C1 segment of cervical spinal cord (tissue), 14 donors: ENCODE measurements at regions not wholly inside any gene's neighbourhood (a gene's known extent, or its start where the extent isn't known, plus 50 kb on each side); places are given as distances from the start of the nearest gene placed in this dataset.
"Not testable (repeated sequence)": the region's sequence is repeated elsewhere in the genome, so short reads cannot be mapped to it uniquely, and the experiment has no call there.

ENCODE experiments used
- DNase-seq, 14 donors: peaks; one replicate each; lab custom pipeline; 2025; lab: John Stamatoyannopoulos, UW

DNA sequence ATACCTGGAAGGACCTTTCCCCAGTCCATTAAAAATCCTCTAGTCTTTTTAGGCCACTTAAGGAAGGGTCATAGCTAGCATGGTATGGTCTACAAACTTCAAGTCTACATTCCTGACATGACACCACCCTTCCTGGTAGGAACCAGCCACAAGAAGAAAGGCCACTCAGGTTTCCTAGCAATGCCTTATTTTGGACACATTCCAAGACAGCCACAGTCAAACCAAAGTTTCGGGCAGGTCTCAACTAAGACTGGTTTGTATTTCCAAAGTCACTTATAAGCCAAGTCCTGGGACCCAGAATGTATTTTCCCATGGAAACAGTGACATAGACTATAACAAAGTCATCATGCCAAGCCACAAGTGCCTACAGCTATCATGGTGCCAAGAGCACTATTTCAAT, 50.6 kb upstream of the SLC44A3 start:
- no peak for DNase-seq

GRCh38 chr1:94768036-94768435, 52.1 kb upstream of the SLC44A3 start:
- no peak for DNase-seq

DNA sequence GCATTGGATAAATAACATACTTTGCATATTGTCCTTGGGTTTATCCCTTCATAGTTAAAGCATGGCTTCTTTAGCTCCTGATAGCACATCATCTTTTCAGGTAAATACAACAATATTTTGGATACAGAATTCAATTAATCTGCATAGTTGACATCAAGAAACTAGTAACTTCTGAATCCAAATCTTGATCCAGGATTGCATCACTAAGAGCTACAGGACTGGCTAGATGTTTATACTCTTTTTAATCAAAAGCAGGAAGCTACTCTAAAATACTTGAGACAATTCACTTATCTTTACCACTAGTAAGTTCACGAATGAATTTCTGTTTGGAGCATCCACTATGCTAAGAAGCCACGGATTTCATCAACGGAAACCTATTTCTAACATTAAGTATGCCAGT, 54.2 kb upstream of the SLC44A3 start:
- DNase-seq, result no peak

- no peak for DNase-seq
Measured at GRCh38 chr1:94759188-94759587, 61.0 kb upstream of the SLC44A3 start.

GRCh38 chr1:94757931-94758330, 62.2 kb upstream of the SLC44A3 start:
- no peak for DNase-seq

DNA sequence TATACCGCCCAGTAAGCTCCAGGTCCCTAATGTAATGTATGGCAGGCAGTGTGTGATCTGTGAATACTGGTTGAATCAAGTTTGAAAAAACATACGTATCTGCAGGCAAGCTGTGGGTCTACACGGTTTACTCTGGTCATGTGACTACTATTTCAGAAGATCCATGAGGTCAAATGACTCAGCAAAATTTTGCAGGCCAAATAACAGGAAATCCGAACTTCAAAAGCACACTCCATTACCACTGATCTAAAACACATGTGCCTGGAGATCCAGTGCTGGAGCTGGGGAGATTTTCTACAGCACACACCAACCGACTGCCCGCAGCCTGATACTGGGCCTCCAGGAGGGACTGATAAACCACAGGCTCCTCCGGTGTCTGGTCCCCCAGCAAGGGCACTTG, 64.5 kb upstream of the SLC44A3 start:
- DNase-seq, result no peak

GRCh38 chr1:94755016-94755415, 65.1 kb upstream of the SLC44A3 start:
- DNase-seq, result not testable (repeated sequence)

GRCh38 chr1:94754570-94754969, 65.6 kb upstream of the SLC44A3 start:
- DNase-seq, result no peak

GRCh38 chr1:94754095-94754494, 66.1 kb upstream of the SLC44A3 start:
- DNase-seq, result no peak

GRCh38 chr1:94753171-94753972, 66.8 kb upstream of the SLC44A3 start:
- DNase-seq, result peak in 1 of 14 donors; percentile 11

- DNase-seq, result not testable (repeated sequence)
Measured at GRCh38 chr1:94751483-94751882, 68.7 kb upstream of the SLC44A3 start.

DNA sequence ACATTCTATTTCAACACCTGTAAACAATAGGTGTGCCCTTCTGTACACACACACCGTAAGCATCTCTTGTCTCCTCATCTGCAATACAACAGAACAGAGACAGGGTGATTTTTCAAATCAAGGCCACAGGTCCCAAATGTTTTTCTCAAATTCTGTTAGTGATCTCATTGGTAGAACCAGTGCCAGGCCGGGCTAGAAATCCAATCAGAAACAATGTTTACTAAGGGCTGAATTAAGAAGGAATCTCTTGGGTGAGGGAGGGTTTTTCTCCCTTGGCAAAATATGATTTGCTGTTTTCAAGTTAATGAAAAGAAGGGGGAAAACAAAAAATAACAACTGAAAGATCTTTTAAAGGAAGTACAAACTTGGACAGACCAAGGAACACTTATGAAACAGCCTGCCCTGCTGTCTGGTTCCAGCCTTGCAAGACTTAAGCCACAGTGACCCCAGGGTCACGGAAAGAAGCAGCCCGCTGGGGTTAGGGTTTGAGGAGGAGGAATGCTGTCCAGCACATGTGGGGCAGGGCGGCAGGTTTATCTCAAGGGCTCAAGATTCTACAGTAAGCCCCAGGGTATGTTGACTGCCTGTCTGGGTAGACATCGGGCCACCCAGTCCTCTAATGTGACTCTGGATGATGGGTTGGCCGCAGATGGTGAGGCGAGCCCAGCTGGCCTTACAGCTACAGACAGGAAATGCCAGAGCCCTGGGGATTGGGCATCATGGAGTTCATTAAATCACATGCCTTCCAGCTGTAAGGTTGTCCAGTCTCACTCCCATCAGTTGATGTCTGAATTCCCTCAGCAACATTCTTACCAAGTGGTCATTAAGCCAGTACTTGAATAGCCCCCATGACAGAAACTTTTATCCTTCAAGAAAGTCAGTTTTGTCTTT, 73.3 kb upstream of the SLC44A3 start:
- DNase-seq, result no peak

DNA sequence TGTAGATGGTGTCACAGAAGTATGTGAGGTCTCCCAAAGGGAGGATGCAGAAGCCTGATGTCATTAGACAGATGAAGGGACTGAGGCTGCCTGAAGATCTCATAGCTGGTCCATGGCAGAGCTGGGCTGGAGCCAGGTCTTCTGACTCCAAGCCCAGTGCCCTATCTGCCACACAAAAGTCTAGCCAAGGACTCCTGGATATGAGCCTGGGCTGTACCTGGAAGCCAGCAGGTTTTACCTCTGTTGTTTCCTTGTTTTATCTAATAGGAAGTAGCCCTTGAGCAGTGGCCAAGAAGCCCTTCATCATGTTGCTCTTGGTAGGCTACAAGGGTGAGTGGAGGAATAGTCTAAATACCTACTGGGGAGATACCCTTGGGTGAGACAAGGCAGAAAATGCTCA, 74.4 kb upstream of the SLC44A3 start:
- peak in 1 of 14 donors; percentile 23 for DNase-seq

GRCh38 chr1:94743862-94744261, 76.3 kb upstream of the SLC44A3 start:
- no peak for DNase-seq

DNA sequence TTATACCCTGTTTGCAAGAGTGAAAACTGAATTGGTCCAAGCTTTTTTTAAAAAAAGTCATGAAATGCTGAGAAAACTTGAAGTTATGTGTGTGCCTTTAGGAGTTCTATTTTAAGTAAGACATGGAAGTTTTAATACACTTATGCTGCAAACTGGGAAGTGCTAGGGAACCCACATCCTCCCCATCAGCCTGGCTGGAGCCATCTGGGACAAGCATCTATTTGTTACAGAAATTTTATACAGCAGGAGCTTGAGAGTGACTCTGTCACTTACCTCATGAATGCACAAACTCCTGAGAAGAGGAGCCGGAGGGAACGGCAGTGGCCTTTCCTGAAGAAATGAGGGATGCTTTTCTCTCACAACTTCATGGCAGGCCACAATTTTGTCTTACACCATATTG, 78.2 kb upstream of the SLC44A3 start:
- no peak for DNase-seq

DNA sequence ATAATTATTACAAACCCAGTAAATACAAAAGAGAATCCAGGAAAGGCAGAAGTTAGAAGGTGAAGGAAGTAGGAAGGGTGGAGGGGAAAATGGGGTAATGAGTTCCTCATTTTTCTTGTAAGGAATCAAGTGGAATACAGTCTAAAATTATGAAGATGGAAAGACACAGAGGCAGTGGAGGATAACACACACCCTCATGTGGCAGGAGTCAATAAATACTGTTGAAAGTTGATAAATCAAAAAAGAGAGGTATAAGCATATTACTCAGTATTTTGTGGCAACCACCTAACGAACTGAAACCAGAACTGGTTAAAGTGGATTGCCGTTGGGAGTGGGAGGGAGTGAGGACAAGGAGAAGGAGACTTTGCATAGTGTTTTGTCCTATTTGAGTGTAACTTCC, 78.6 kb upstream of the SLC44A3 start:
- DNase-seq, result no peak

DNA sequence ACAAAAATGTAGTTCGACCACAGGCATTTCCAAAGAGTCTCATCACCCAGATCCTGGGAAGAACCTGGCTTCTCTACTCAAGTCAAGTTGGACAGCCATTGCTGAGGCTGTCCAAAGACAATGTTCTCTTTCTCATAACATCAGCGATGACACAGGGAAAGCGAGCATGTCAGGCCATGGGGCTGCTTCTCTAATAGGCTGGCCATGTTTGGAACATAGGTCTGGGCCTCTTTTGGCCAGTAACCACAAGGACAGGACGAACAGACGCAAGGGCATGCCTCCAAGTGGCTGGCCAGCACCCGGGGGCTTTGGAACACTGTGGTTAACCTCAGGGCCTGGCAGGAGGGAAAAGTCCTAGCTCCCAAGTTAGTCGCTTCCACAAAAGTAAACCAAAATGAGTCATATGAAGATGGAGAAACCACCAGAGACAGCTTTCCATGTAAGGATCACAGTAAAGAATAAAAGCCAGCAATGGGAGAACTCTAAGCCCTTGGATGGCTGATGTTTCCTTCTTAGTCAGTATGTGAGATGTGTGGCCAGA, 80.6 kb upstream of the SLC44A3 start:
- DNase-seq, result no peak

- no peak for DNase-seq
Measured at GRCh38 chr1:94738371-94738770, 81.8 kb upstream of the SLC44A3 start.

DNA sequence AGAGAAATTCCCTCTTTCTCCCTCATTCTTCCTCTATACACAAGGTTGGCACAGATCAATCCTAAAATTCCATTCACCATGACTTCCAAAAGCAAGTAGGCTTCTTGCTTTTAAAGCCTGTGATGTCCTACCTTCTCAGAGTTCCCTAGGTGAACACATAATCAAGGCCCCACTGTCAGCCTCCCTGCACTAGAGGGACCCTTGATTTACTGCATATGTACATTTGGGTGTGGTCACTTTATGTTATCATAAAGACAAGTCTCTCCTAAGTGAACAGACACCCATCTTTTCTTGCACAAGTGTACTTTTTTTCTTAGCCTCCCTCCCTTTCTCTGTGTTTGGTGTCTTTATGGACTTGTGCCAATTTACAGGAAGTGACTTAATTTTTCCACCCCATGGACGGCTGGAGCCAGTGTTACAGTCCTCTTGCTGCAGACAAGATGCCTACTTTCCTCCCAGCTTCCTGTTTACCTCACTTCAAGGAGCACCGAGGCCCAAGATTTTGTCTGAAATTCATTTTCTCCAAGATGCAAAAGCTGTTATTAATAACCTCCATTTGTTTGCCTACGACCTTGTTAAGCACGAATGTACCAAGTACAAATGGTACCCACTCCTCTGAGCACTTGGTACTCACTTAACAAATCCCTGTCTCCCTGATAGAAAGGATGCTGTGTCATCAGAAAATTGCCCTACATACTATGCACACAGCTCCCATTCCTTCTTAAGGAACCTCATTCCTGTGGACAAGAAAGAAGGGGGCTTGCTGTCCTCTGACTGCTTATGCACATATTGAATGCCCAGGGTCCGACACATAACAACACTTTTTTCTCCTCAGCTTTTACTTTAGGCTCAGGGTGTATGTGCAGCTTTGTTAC, 82.8 kb upstream of the SLC44A3 start:
- no peak for DNase-seq

DNA sequence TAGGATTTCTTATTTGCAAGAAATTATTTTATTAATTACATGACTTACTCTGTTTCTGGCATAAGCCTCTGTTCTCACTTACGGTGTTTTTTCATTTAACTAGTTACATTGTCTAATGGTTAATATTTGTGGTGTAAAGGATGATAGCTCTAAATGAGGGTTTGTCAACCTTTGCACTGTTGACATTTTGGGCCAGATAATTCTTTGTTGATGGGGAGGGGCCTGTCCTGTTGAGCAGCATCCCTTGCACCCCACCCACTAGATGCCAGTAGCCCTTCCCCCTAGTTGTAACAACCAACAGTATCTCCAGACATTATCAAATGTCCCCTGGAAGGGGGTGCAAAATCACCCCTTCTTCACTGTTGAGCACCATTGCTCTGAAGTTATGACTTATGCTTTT, 83.6 kb upstream of the SLC44A3 start:
- DNase-seq, result no peak

- DNase-seq, result no peak
Measured at GRCh38 chr1:94736073-94736472, 84.1 kb upstream of the SLC44A3 start.
